Stimulated activated CD8-positive, alpha-beta memory T cell treated with anti-CD3 and anti-CD28 coated beads, Interleukin-15, amount 100 ng/mL, for 24 hours (primary cell): ENCODE measurements at regions not wholly inside any gene's neighbourhood (a gene's known extent, or its start where the extent isn't known, plus 50 kb on each side); places are given as distances from the start of the nearest gene placed in this dataset.

Source experiments
- DNase-seq: peaks from one replicate; pipeline ENCODE4 v3.0.0-alpha.2; 2020; ENCODE audit warnings: low read depth

DNA sequence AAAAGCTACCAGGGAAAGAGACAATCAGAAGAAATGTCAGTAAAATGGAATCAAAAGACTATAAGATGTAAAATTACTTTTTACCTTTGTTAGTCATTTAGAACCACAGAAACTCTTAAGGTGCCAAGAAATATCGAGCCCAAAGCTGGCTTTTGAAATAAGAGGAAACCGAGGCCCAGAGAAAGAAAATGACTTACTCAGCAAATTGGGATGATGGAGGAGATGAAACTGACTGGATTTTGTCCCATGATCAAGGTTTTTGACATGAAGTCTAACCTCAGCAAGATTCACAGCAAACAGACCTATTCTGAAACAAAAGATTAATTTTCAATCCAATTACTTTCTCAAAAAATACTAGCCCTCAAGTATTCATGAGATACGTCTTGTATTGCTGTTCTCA, 696.2 kb upstream of the WWC1 start:
- DNase-seq: no peak

DNA sequence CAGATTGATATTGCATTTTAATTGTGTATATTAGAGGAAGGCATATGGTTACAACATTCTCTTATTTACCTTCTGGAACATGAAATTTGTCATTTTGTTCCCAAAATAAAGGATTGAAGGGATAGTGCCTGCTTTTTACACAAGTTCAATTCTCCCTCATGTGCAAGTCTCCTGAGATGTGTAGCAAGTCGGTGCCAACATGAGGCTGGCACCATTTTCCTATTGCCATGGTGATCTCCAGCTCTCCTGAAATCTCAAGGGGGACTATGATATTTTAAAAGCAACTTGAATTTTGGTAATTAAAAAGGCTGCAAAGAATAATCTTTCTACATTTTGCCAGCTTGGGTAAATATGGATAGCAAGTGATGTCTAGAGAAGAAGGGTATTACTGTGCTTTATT, 693.3 kb upstream of the WWC1 start:
- no peak for DNase-seq

DNA sequence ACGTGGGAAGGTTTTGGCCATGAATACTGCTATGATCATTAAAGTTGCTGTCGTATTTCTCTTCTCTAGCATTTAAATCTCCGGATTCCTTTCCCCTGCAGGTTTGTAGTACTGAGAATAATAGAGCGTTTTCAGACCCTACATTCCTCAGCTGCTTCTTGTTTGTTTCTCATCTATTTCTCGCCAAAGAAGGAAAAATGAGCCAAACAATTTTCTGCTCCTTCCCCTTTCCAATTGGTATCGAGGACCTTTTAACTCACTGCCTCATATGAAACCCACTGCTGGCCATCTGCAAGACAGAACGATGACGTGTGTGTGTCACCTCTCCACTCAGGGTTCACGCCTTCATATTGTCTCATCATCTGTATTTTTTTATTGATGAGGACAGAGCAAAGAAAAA, 689.4 kb upstream of the WWC1 start:
- no peak for DNase-seq

DNA sequence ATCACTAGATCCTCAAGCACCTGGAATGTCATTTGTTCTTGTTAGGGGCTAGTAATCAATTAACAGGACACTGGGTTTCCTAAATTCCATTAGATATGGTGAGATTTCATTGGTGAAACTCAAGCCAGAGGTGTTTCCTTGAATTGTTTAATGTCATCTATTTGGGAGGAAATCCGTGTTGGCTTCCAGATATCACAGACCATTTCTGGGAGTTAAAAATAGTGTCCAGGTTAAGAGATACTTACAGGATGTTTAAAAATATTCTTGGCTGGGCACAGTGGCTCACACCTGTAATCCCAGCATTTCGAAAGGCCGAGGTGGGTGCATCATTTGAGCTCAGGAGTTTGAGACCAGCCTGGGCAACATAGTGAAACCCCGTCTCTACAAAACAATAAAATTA, 688.3 kb upstream of the WWC1 start:
- no peak for DNase-seq

DNA sequence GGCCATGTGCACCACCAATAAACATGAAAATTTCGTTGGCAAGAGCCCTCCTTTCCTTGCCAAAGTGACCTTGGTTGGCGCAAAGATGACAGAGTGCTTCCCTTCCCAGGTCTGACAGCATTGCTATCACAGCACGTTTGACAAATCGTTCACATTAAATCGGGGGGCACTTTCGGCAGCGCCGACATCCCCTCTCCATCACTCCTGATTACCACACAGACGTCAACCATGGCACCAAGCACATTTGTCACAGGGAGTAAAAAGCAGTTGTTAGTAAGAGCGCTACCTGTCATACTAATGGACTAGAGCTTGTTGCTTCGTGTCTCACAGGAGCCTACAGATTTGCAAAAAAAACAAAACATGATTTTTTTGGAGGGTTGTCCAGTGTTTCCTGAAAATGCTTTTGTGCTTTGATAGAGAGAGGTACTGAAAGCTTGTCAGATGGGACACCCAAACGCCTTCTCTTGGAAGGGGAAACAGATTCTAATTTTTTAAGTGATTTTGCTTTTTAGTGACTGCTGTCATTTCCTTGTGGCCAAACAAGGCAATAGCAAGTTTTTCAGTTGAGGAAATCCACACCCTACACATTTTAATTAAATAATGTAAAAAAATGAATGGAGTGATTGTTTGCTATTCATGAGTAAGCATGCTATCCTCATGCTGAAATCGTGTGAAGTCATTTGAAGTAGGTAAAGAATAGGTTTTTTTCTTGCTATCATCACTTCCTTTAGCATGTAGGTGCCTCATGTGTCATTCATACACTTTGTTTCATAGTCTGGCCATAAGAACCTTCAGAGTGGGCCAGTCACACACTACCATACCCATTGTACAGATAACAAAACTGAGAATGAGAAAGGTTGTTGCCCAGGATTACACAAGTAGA, 682.8 kb upstream of the WWC1 start:
- DNase-seq: no peak

DNA sequence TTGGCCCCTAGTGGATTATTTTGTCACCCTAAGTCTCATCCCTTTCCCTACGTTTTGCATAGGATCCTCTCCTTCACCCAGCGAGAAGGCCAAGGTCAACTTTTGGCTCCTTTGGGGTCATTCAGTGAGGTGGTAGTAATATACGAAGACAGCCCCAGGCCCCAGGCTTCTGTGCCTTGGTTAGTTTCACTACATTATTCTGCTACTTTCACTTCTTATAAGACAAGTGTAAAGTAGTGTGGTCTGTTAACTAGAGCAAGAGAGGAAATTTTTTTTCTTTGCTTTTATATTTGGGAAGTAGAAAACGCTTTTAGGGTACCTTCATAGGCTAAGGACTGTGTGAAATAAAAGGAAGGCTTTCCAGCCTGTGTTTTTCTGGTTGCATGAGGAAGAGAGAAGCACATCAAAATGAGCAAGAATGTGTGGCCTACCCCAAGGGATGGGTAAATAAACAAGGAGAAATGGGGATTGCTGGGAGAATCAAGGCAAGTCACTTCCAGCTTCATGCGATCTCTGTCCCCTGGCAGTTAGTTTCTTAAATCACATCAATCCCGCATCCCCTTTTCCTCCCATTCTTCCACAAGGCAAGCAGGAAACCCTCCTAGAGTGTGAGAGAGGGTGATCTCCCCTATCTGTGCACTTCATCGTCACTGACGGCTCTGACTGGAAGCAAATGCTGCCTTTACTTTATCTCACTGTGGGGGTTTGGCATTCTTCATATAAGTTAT, 677.0 kb upstream of the WWC1 start:
- DNase-seq: no peak

DNA sequence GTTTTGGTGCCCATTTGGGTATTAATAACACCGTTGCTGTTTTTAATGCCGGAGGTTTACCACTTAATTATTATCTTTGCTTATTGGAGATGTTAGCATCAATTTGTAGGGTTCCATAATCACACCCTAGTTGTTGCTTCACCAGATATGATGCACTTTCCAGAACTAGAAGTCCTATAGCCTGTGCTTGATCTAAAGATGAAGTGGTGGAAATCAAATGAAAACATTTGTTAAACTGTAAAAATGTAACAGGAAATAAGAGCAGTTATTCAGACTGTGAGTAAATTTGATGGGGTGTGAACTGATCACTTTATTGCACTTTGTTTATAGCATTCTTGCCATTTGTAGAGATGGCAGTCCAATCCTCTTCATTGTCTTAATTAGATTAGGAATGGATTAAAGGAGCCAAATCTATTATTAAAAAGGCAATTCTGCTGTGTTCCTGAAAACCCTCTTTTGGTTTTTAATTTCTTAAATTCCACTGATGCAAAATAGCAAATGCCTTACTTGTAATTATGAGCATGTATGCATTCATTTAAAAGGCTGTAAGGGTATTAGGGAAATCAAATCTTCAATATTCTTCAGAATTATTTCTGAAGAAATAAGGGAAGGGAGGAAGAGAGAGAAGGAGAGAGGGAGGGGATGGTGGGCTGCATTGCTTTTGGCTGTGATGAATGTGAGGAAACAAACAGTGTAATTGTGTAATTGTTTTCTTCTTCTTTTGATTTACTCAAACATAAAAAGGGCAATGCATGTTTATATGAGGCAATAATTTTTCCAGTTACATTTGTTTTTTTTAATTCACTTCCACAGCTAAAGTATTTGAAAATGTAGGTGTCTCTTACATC, 675.2 kb upstream of the WWC1 start:
- DNase-seq: no peak

DNA sequence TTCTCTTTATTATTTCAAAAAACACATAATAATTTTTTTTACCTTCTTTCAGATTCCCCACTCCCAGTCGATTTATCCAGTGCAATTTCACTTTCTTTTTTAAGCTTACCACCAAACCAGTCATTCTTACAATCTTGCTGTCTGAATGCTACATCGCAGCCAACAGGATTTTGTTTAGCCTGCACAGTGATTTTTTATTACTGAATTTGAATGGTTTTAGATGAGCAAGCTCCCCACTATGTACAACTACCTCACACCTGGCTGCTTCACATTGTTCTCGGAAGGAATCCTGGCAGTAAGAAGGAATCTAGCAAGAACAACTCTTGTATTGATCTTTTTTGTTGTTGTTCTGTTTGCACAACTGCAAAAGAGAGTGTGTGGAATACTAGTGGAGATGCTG, 668.1 kb upstream of the WWC1 start:
- no peak for DNase-seq

DNA sequence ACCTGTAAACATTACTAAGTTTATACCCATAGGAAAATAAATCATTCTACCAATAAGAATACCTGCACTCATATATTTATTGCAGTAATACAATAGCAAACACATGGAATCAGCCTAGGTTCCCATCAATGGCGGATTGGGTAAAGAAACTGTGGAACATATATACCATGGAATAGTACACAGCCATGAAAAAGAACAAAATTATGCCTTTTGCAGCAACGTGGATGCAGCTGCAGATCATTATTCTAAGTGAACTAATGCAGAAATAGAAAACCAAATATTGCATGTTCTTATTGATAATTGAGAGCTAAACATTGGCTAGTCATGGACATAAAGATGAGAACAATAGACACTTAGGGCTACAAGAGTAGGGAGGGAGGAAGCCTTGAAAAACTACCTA, 667.4 kb upstream of the WWC1 start:
- DNase-seq: no peak

DNA sequence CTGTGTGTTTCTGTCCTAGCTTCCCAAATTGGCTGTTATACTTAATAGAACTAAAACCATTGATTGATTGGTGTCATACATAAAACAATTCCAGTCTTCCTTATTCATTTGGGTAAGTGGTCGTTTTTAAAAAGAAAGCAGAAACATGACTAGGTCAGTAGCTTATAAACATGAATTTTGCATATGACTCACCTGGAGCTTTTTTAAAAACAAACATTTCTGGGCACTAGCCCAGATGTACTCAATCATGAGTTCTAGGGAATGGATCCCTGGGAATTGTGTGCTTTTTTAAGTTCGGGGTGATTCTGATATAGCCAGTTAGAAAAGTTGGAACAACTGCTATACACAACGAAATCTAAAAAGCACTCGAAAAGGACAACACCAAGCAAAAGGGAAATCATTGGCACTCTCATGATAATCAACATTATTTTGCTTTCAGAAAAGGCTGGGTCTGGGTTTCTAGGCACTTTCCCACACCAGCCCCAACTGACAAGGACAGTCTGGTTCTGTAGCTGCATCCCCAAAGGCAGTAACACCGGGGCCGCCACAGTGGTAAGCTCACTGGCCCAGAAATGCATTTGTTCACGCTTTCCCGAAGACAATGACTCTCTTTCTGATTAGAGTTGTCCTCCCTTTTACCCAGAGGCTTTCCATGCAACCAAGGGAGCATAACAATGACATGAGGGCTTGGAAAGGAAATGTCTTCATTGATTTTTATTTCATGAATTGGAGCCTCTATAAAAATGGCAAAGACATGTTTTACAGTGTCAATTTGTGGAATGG, 664.9 kb upstream of the WWC1 start:
- DNase-seq: no peak

DNA sequence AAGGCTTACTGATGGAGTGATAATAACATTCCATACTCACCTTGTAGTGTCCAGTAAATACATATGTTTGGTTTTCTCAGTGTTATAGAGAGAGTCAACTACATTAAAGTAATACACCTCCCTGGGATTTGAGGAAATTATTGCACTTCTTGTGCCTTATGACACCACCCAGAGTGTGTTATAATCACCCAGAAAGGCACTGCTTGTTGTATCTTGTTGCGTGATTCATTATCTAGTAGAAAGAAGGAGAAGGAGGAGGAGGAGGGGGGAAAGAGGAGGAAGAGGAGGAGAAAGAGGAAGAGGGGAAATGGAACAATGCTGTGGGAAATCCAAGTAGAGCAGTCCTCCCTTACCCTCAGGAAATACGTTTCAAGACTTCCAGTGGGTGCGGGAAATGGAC, 661.8 kb upstream of the WWC1 start:
- no peak for DNase-seq

DNA sequence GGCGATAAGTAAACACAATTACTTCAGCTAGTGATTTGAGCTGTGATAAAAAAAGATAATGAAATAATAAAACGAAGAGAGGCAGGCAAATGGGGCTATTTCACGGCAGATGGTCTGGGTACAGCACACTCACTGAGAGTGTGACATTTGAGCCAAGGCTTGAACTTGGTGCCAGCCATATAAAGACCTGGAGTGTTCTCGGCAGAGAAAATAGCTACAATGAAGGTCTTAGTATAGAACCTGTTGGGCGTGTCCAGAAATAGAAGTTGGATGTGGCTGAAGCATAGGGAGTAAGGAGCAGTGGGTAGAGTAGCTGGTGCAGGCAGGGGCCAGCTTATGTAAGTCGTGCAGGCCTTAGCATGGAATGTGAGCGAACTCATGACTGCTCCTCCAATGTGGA, 660.3 kb upstream of the WWC1 start:
- DNase-seq: no peak

DNA sequence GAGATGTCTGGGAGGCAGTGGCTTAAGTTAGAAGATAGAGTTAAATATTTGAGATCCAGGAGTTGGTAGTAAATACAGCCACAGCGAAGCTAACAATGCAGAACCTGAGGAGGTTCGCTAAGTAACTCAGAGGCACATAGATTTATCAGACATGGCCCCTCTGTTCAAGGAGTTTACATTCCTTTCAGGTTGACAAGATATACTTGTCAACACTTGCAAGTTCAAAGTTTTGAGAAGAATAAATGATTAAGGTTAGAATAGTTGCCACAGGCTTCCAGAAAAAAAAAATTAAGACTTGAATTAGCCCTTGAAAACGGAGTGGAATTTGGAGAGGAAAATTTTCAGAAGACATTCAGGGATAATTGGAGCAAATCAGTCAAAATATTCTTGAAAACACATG, 658.3 kb upstream of the WWC1 start:
- DNase-seq: no peak

DNA sequence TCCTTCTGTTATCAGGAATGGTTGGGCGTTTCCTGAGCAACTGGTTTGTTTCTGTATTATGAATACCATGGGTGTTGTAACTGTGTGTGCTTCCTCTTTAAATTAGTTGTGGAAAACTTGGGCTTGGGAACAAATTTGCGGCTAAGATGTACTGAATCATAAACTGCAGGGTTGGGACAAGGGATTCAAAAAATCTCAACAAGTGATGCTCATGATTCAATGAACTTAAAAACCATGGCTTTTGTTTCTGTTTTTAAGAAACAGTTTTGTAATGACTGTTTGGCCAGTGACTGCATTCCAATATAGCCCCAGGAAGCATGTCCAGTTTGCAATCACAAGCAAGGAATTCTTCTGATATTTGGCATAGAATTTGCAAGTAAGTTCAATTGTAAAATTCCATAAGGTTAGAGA, 657.5 kb upstream of the WWC1 start:
- no peak for DNase-seq

DNA sequence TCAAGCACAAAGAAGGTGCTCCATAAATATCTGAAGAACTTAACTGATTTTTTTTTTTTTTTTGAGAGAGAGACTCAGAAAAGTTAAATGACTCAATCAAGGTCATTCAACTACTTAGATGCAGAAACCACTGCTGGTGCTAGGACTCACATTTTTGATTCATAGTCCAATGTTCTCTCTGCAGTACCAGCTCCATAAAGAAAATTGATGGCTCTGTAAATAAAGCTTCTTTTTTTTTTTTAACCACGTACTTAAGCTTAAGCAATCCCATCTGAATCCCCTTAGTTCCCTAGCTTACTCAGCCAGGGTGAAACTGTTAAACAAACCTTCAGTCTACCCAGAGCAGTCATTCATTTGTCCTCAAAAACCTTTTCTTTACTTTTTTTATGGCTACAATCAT, 657.0 kb upstream of the WWC1 start:
- no peak for DNase-seq

DNA sequence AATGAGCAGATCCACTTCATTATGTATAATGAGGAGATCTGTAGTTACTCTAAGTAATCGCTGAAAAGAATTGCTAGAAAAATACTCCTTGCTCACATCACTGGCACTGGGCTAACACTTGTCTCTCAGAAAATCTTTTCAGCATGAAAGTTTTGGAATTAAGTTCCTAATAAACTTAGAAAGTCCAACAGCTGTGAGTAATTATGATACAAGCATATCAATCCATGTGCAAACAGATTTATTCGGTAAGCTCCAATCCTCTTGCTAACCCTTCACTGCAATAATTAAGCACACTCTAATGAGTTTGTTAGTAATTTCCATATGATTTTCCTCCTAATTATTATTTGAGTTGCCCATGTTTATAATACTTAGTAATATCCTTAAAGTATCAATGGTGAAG, 652.6 kb upstream of the WWC1 start:
- no peak for DNase-seq

DNA sequence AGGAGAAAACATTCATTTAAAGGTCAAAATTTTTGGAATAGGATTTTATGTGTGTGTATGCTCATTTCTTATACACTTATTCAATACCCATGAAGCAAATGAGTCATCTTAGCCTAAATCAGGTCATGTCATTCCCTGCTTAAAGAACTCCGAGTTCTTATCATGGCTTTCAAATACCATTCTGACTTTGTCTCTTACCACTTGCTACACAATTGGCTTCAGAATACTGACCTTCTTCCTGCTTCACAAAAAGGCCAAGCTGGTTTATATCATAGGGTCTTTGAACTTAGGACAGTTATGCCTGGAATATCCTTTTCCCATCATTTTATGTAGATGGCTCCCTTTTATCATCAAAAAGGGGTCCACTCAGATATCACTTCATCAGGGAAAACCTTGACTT, 652.2 kb upstream of the WWC1 start:
- DNase-seq: no peak

DNA sequence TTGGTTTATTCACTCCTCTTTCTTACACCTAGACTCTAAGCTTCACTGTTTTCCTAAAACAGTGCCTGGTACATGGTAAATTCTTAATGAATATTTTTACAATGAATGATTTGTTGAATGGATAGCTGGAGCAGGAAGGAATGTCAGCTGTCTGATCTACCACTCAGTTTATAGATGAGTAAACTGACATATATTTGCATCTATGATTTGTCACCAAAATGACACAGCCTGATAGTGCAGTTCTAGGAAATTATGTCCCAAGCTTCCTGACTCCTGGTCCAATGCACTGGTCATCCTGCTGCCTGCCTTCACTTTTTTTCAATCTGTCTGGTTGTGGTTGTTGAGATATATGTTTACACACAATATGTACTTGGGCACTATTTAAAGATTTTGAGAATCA, 651.7 kb upstream of the WWC1 start:
- DNase-seq: no peak

DNA sequence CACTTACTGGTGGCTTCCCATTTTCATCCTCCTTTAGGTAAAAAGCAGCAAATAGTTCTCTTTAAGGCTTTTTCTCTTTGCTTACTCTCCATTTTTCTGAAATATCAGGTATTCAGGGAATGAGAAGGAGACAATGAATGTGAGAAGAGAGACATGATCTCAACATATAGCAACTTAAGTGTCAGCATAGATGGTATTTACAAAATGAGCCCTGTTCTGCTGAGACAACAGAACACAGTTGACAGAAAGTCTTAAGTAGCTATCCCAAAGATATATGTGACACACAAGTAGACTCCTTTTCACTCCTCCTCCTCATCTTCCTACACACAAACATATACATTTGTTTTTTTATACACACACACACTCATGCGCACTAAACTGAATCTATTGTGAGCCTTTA, 649.3 kb upstream of the WWC1 start:
- no peak for DNase-seq

DNA sequence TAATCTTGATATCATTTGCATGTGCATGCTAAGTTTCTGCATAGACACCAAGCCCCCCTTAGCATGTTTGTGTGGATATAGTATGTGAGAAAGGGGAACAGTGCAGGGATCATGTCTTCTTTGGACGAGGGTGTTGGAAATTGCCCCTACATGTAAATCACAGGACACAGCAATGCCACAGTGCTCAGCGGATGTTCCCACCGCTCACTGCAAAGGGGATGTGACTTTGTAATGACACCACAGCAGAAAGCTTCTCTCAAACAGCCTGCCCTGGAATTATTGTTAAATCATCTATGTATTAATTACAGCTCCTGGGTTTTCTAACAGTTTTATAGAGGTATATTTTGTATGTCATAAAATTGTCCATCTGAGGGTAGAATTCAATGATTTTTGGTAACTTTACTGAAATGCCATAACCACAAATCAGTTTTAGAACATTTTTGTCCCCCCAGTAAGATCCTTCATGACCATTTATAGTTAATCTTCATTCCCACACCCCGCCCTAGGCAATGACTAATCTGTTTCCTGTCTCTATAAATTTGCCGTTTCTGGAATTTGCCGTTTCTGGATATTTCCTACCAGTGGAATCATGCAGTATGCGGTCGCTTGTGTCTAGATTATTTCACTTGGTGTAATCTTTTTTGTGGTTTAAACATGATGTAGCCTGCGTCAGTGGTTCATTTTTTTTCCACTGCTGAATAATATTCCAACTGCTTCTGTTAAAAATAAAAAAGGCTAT, 648.5 kb upstream of the WWC1 start:
- no peak for DNase-seq

DNA sequence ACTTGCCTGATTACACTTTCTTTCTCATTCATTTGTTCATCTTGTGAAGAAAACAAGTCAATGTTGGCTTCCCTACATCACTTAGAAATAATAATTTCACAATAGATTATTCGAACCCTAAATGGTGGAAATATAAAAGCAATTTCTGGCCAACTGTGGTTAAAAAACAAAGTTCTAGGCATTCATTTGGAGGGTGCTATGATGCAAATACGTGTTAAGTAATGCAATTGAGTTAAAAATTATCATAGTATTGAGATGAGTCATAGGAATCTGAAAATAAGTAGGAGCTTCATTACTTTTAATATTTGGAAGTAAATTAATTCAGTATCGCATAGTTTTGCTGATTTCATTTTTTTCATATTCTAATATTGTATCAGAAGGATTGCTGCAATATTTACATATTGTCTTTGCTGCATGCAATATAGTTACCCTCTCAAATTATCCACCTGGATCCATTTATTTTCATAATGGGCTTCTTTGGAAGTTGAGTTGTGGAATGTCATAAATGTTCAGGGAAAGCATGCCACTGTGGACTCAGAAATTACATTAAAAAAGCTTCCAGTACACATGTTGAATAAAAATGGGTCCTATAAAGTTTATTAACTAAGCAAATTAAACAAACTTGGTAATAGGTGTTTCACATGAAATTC, 647.7 kb upstream of the WWC1 start:
- no peak for DNase-seq
